ENCODE measurements at regions not wholly inside any gene's neighbourhood (a gene's known extent, or its start where the extent isn't known, plus 50 kb on each side); places are given as distances from the start of the nearest gene placed in this dataset.

DNA sequence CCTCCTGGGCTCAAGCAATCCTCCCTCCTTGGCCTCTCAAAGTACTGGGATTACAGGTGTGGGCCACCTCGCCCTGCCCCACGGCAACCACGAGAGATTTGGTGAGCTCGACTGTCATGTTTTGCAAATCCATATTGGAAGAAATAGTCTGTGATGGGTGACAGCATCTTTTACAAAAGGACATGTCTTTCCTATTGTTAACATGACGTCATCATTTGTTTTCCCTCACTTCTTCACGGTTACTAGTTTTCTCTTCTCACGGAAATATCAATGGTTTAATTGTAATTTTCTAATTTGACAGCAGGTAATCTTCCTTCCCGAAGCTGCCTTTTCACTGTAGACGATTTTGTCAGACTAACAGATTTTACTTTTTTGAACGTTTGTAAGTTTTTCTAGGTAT, 110.8 kb upstream of the GREM2 start:
- TF ChIP-seq YY1 (tag by site-specific recombination; IDR thresholded peaks at IDR 0.05), result no peak
- no peak for TF ChIP-seq ZNF184 (tag by site-specific recombination; IDR thresholded peaks at IDR 0.05)
- no peak for TF ChIP-seq ZNF274 (IDR thresholded peaks at IDR 0.05; ENCODE audit: low read length)
- no peak for TF ChIP-seq ZNF274 (tag by site-specific recombination; IDR thresholded peaks at IDR 0.05; ENCODE audit: borderline replicate concordance)
- TF ChIP-seq, protein P1, sequence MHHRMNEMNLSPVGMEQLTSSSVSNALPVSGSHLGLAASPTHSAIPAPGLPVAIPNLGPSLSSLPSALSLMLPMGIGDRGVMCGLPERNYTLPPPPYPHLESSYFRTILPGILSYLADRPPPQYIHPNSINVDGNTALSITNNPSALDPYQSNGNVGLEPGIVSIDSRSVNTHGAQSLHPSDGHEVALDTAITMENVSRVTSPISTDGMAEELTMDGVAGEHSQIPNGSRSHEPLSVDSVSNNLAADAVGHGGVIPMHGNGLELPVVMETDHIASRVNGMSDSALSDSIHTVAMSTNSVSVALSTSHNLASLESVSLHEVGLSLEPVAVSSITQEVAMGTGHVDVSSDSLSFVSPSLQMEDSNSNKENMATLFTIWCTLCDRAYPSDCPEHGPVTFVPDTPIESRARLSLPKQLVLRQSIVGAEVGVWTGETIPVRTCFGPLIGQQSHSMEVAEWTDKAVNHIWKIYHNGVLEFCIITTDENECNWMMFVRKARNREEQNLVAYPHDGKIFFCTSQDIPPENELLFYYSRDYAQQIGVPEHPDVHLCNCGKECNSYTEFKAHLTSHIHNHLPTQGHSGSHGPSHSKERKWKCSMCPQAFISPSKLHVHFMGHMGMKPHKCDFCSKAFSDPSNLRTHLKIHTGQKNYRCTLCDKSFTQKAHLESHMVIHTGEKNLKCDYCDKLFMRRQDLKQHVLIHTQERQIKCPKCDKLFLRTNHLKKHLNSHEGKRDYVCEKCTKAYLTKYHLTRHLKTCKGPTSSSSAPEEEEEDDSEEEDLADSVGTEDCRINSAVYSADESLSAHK (tag by site-specific recombination; IDR thresholded peaks at IDR 0.05), result no peak
- TF ChIP-seq, protein P2, sequence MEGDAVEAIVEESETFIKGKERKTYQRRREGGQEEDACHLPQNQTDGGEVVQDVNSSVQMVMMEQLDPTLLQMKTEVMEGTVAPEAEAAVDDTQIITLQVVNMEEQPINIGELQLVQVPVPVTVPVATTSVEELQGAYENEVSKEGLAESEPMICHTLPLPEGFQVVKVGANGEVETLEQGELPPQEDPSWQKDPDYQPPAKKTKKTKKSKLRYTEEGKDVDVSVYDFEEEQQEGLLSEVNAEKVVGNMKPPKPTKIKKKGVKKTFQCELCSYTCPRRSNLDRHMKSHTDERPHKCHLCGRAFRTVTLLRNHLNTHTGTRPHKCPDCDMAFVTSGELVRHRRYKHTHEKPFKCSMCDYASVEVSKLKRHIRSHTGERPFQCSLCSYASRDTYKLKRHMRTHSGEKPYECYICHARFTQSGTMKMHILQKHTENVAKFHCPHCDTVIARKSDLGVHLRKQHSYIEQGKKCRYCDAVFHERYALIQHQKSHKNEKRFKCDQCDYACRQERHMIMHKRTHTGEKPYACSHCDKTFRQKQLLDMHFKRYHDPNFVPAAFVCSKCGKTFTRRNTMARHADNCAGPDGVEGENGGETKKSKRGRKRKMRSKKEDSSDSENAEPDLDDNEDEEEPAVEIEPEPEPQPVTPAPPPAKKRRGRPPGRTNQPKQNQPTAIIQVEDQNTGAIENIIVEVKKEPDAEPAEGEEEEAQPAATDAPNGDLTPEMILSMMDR (tag by site-specific recombination; IDR thresholded peaks at IDR 0.05), result no peak
- TF ChIP-seq, protein P3, sequence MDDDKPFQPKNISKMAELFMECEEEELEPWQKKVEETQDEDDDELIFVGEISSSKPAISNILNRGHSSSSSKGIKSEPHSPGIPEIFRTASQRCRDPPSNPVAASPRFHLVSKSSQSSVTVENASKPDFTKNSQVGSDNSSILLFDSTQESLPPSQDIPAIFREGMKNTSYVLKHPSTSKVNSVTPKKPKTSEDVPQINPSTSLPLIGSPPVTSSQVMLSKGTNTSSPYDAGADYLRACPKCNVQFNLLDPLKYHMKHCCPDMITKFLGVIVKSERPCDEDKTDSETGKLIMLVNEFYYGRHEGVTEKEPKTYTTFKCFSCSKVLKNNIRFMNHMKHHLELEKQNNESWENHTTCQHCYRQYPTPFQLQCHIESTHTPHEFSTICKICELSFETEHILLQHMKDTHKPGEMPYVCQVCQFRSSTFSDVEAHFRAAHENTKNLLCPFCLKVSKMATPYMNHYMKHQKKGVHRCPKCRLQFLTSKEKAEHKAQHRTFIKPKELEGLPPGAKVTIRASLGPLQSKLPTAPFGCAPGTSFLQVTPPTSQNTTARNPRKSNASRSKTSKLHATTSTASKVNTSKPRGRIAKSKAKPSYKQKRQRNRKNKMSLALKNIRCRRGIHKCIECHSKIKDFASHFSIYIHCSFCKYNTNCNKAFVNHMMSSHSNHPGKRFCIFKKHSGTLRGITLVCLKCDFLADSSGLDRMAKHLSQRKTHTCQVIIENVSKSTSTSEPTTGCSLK (tag by site-specific recombination; IDR thresholded peaks at IDR 0.05), result no peak
- TF ChIP-seq ZNF2 (tag by site-specific recombination; IDR thresholded peaks at IDR 0.05), result no peak
- TF ChIP-seq ZNF792 (tag by site-specific recombination; IDR thresholded peaks at IDR 0.05), result no peak
- TF ChIP-seq, protein P4, sequence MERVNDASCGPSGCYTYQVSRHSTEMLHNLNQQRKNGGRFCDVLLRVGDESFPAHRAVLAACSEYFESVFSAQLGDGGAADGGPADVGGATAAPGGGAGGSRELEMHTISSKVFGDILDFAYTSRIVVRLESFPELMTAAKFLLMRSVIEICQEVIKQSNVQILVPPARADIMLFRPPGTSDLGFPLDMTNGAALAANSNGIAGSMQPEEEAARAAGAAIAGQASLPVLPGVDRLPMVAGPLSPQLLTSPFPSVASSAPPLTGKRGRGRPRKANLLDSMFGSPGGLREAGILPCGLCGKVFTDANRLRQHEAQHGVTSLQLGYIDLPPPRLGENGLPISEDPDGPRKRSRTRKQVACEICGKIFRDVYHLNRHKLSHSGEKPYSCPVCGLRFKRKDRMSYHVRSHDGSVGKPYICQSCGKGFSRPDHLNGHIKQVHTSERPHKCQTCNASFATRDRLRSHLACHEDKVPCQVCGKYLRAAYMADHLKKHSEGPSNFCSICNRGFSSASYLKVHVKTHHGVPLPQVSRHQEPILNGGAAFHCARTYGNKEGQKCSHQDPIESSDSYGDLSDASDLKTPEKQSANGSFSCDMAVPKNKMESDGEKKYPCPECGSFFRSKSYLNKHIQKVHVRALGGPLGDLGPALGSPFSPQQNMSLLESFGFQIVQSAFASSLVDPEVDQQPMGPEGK (tag by site-specific recombination; IDR thresholded peaks at IDR 0.05), result no peak
- TF ChIP-seq SP2 (tag by site-specific recombination; IDR thresholded peaks at IDR 0.05), result no peak
- no peak for TF ChIP-seq ZNF660 (tag by site-specific recombination; IDR thresholded peaks at IDR 0.05)

Measured in HEK293 (cell line).